Neuronal stem cell (in vitro differentiated cells): ENCODE measurements at regions not wholly inside any gene's neighbourhood (a gene's known extent, or its start where the extent isn't known, plus 50 kb on each side); places are given as distances from the start of the nearest gene placed in this dataset.
A peak's percentile ranks its signal among the peaks of the same experiment; 100 is the strongest.

Experiments
- DNase-seq: peaks from one replicate; pipeline ENCODE4 v3.0.0-alpha.2; 2013; ENCODE audit warnings: low spot score
- H2AFZ ChIP-seq: one replicate; pipeline ENCODE4 v1.6.1; 2013; ENCODE audit warnings: mild to moderate bottlenecking, low read length, inconsistent platforms
- H2AK5ac ChIP-seq: 2 replicates; pipeline ENCODE4 v1.6.1; 2013; ENCODE audit warnings: low read depth, mild to moderate bottlenecking, inconsistent platforms, low read length, moderate library complexity, mixed read lengths
- H2BK120ac ChIP-seq: 2 replicates; pipeline ENCODE4 v1.6.1; 2013; ENCODE audit warnings: low read depth, mild to moderate bottlenecking, inconsistent platforms, low read length, moderate library complexity, mixed read lengths
- H2BK12ac ChIP-seq: one replicate; pipeline ENCODE4 v1.6.1; 2013; ENCODE audit warnings: low read length, inconsistent platforms
- H2BK15ac ChIP-seq: 2 replicates; pipeline ENCODE4 v1.6.1; 2013; ENCODE audit warnings: mild to moderate bottlenecking, low read length, inconsistent platforms, mixed read lengths
- H2BK5ac ChIP-seq: one replicate; pipeline ENCODE4 v1.6.1; 2013; ENCODE audit warnings: inconsistent platforms, mild to moderate bottlenecking, low read length, moderate library complexity
- H3K14ac ChIP-seq: one replicate; pipeline ENCODE4 v1.6.1; 2013; ENCODE audit warnings: low read length, inconsistent platforms
- H3K18ac ChIP-seq: 2 replicates; pipeline ENCODE4 v1.6.1; 2013; ENCODE audit warnings: low read length, inconsistent platforms
- H3K23ac ChIP-seq: 2 replicates; pipeline ENCODE4 v1.6.1; 2013; ENCODE audit warnings: low read depth, mild to moderate bottlenecking, mixed read lengths, low read length, inconsistent platforms; ENCODE audit not compliant: poor library complexity
- H3K27ac ChIP-seq: replicated peaks from 3 replicates; pipeline ENCODE4 v1.5.1; 2013; ENCODE audit warnings: low read length, inconsistent platforms
- H3K27me3 ChIP-seq, 3 experiments: 2 replicates each; pipeline ENCODE4 v1.6.1; 2013; ENCODE audit warnings: low read length in 3 of 3, mild to moderate bottlenecking in 2 of 3, inconsistent platforms in 1 of 3, low read depth in 1 of 3, mixed read lengths in 1 of 3, moderate library complexity in 1 of 3; ENCODE audit not compliant: control insufficient read depth in 3 of 3, insufficient read depth in 3 of 3
- H3K36me3 ChIP-seq, 2 donors: replicated peaks in 1 of 2; 2 replicates each; pipeline ENCODE4 v1.6.1; 2013; ENCODE audit warnings: low read length in 2 of 2; ENCODE audit not compliant: control insufficient read depth in 2 of 2, insufficient read depth in 2 of 2
- H3K4ac ChIP-seq: 2 replicates; pipeline ENCODE4 v1.6.1; 2013; ENCODE audit warnings: inconsistent platforms, mild to moderate bottlenecking, low read length, moderate library complexity
- H3K4me1 ChIP-seq, 2 donors: 1 replicate in 1 of 2; 2 replicates in 1 of 2; pipeline ENCODE4 v1.6.1; 2013; ENCODE audit warnings: low read length in 2 of 2, low read depth in 1 of 2; ENCODE audit not compliant: control insufficient read depth in 2 of 2, insufficient read depth in 1 of 2
- H3K4me2 ChIP-seq: one replicate; pipeline ENCODE4 v1.6.1; 2013; ENCODE audit warnings: mild to moderate bottlenecking, low read length, inconsistent platforms; ENCODE audit not compliant: insufficient read depth, poor library complexity, severe bottlenecking
- H3K4me3 ChIP-seq, 2 donors: 2 replicates each; pipeline ENCODE4 v1.5.1; 2013; ENCODE audit warnings: low read length in 2 of 2, mild to moderate bottlenecking in 2 of 2, inconsistent platforms in 1 of 2, moderate library complexity in 1 of 2
- H3K79me1 ChIP-seq: one replicate; pipeline ENCODE4 v1.6.1; 2013; ENCODE audit warnings: low read depth, mild to moderate bottlenecking, inconsistent platforms, low read length, moderate library complexity
- H3K9ac ChIP-seq: one replicate; pipeline ENCODE4 v1.6.1; 2013; ENCODE audit warnings: mild to moderate bottlenecking, low read depth, low read length, inconsistent platforms; ENCODE audit not compliant: poor library complexity
- H3K9me3 ChIP-seq, 2 donors: replicated peaks in 1 of 2; 2 replicates each; pipeline versions ENCODE3 to v1.6.1; 2013; ENCODE audit warnings: low read length in 2 of 2, mild to moderate bottlenecking in 2 of 2, inconsistent platforms in 1 of 2, low read depth in 1 of 2, mixed read lengths in 1 of 2, moderate library complexity in 1 of 2; ENCODE audit not compliant: control insufficient read depth in 2 of 2, insufficient read depth in 1 of 2
- H4K8ac ChIP-seq: one replicate; pipeline ENCODE4 v1.6.1; 2013; ENCODE audit warnings: low read depth, mild to moderate bottlenecking, inconsistent platforms, low read length, moderate library complexity
- H4K91ac ChIP-seq: one replicate; pipeline ENCODE4 v1.6.1; 2013; ENCODE audit warnings: low read length, low read depth, mild to moderate bottlenecking, inconsistent platforms; ENCODE audit not compliant: poor library complexity
- WGBS, 2 donors: extraction: QIAGEN DNeasy Blood & Tissue Kit; methylation state at CpG; one replicate each; pipeline ENCODE4 v1.1.7; 2013; ENCODE audit warnings: missing lambda C conversion rate in 2 of 2, mixed read lengths in 1 of 2; ENCODE audit not compliant: insufficient read length in 2 of 2, insufficient replicate concordance in 1 of 2; ENCODE audit errors: extremely low coverage in 2 of 2; 5-methylcytosine and 5-hydroxymethylcytosine counted together

DNA sequence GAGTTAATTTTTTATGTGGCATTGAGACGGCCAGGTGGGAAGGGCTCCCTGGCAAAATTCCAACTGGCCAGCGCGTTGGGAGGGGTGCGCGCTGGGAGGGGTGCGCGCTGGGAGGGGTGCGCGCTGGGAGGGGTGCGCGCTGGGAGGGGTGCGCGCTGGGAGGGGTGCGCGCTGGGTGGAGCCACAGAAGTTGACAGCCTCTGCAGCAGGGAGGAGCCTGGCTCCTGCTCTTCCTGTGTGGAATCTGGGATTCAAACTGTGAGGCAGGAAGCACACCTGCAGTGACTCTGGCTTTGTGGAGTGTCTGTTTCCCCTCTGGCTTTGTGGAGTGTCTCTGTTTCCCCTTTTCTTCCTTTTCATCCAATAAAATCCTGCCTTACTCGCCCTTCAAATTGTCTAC lies 147.9 kb upstream of the CBLN2 start:
- Histone ChIP-seq H3K14ac (no peak overlapping the region), H3K23ac (no peak overlapping the region), H3K4ac (no peak overlapping the region), H2AK5ac (no peak overlapping the region), H4K8ac (no peak overlapping the region), H2BK15ac (no peak overlapping the region), H3K4me3 (no peak overlapping the region), H3K9ac (no peak overlapping the region), H4K91ac (no peak overlapping the region), H3K4me1 (peaks cover 0 to 9% of the 10 kb centered on the region in 2 donors), H3K79me1 (no peaks in the 10 kb centered on the region), H3K4me2 (peak overlapping the region; percentile 14), H2AFZ (peak overlapping the region; percentile 83), H3K27me3 (no peaks in the 10 kb centered on the region), H2BK120ac (no peak overlapping the region), H3K18ac (no peak overlapping the region), H2BK12ac (no peak overlapping the region), H2BK5ac (no peak overlapping the region), H3K36me3 (no peaks in the 10 kb centered on the region), H3K27ac (no peak overlapping the region), H3K9me3 (peaks cover 0 to 3% of the 10 kb centered on the region in 2 donors)
- DNase-seq, result no peak
- no CpG with 5 or more reads among the region's 16 CpGs for WGBS, 2 donors

DNA sequence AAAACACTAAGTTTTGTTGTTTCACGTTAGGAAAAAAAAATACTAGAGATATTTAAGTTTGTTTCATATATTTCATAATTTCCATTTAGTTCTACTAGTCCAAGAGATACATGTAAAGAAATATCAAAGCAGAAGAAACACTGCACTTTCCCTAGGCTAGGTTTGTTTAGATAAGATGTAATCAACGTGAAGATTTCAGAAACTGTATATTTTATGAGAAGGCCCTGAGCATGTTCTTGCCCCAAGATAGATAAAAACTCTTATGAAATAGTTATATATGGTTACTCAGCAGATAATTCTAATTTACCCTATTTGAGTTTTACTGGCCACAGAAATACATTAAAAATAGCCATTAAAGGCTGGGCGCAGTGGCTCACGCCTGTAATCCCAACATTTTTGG lies 143.6 kb upstream of the CBLN2 start:
- H3K9ac ChIP-seq, result no peak overlapping the region
- no peak overlapping the region for H2BK5ac ChIP-seq
- H3K23ac ChIP-seq, result no peak overlapping the region
- no peak overlapping the region for H2AK5ac ChIP-seq
- no peak overlapping the region for H2AFZ ChIP-seq
- no peak overlapping the region for H3K18ac ChIP-seq
- H3K4me1 ChIP-seq, result peaks cover 0 to 9% of the 10 kb centered on the region in 2 donors
- H3K4me2 ChIP-seq, result no peak overlapping the region
- no peak overlapping the region for H3K14ac ChIP-seq
- no peak overlapping the region for H4K8ac ChIP-seq
- H3K9me3 ChIP-seq, result peaks cover 0 to 3% of the 10 kb centered on the region in 2 donors
- no CpG with 5 or more reads among the region's 4 CpGs for WGBS, 2 donors
- H3K4me3 ChIP-seq, result no peak overlapping the region
- H2BK120ac ChIP-seq, result no peak overlapping the region
- no peak overlapping the region for H3K4ac ChIP-seq
- no peak for DNase-seq
- H3K79me1 ChIP-seq, result no peaks in the 10 kb centered on the region
- H4K91ac ChIP-seq, result no peak overlapping the region
- no peak overlapping the region for H2BK15ac ChIP-seq
- no peak overlapping the region for H3K27ac ChIP-seq
- H3K27me3 ChIP-seq, result no peaks in the 10 kb centered on the region
- H3K36me3 ChIP-seq, result no peaks in the 10 kb centered on the region
- no peak overlapping the region for H2BK12ac ChIP-seq

GRCh38 chr18:72675394-72675793 lies 131.3 kb upstream of the CBLN2 start:
- H3K4ac ChIP-seq, result no peak overlapping the region
- WGBS, 2 donors, result no CpG with 5 or more reads among the region's 10 CpGs
- no peak for DNase-seq
- no peak overlapping the region for H3K4me2 ChIP-seq
- H3K27ac ChIP-seq, result no peak overlapping the region
- no peak overlapping the region for H3K4me3 ChIP-seq
- no peak overlapping the region for H2AFZ ChIP-seq
- H2BK12ac ChIP-seq, result no peak overlapping the region
- H4K8ac ChIP-seq, result no peak overlapping the region
- H3K9ac ChIP-seq, result no peak overlapping the region
- H2BK120ac ChIP-seq, result no peak overlapping the region
- no peaks in the 10 kb centered on the region for H3K79me1 ChIP-seq
- no peaks in the 10 kb centered on the region for H3K9me3 ChIP-seq
- H3K14ac ChIP-seq, result no peak overlapping the region
- no peak overlapping the region for H2AK5ac ChIP-seq
- H3K18ac ChIP-seq, result peak overlapping the region; percentile 73
- H2BK15ac ChIP-seq, result no peak overlapping the region
- H3K23ac ChIP-seq, result no peak overlapping the region
- peaks cover 0 to 2% of the 10 kb centered on the region in 2 donors for H3K4me1 ChIP-seq
- no peak overlapping the region for H2BK5ac ChIP-seq
- H3K36me3 ChIP-seq, result no peaks in the 10 kb centered on the region
- H3K27me3 ChIP-seq, result no peaks in the 10 kb centered on the region
- no peak overlapping the region for H4K91ac ChIP-seq

DNA sequence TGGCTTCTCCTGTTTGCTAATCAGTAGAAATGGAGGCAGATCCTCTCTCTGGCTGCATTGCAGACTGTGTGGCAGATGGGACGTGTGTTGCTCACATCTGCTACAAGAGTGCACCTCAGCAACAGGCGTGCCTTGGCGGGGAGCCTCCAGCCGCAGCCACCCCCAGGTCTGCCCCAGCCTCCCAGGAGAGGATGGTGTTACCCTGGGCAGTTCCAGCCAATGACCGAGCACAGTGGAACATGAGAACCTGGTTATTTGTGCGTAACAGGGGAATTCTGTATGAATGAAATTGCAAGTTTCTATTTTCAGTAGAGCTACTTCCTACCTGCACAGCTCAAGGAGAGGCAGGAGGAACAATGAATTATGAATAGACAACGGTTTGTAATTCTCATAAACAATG lies 130.6 kb upstream of the CBLN2 start:
- Histone ChIP-seq H3K14ac (no peak overlapping the region), H3K23ac (no peak overlapping the region), H3K4me1 (peaks cover 0 to 2% of the 10 kb centered on the region in 2 donors), H4K91ac (no peak overlapping the region), H3K4me2 (no peak overlapping the region), H2BK5ac (no peak overlapping the region), H3K9me3 (no peaks in the 10 kb centered on the region), H3K36me3 (no peaks in the 10 kb centered on the region), H2AFZ (no peak overlapping the region), H2BK120ac (no peak overlapping the region), H3K4ac (no peak overlapping the region), H3K9ac (no peak overlapping the region), H3K27me3 (no peaks in the 10 kb centered on the region), H3K27ac (no peak overlapping the region), H3K79me1 (no peaks in the 10 kb centered on the region), H2BK15ac (no peak overlapping the region), H2BK12ac (no peak overlapping the region), H2AK5ac (no peak overlapping the region), H4K8ac (no peak overlapping the region), H3K18ac (no peak overlapping the region), H3K4me3 (no peak overlapping the region)
- no CpG with 5 or more reads among the region's 7 CpGs for WGBS, 2 donors
- no peak for DNase-seq
